Gastroesophageal sphincter (tissue), 4 donors: ENCODE measurements at regions not wholly inside any gene's neighbourhood (a gene's known extent, or its start where the extent isn't known, plus 50 kb on each side); places are given as distances from the start of the nearest gene placed in this dataset.
A peak's percentile ranks its signal among the peaks of the same experiment; 100 is the strongest.

Source experiments
- ATAC-seq: fragments of 150-250 bp; one replicate; pipeline ENCODE4 v1.9.1; 2016; ENCODE audit warnings: mild to moderate bottlenecking, moderate library complexity
- H3K27ac ChIP-seq, 4 donors: fragments of 200-600 bp; sonication (generic) in 3 of 4; 1 replicate in 3 of 4; 2 replicates in 1 of 4; pipeline ENCODE4 v1.5.1; 2016 to 2019
- H3K27me3 ChIP-seq: fragments of 200-600 bp; sonication (generic); one replicate; pipeline ENCODE4 v1.5.1; 2019
- H3K36me3 ChIP-seq, 2 donors: fragments of 200-600 bp; sonication (generic); one replicate each; pipeline ENCODE4 v1.5.1; 2019; ENCODE audit warnings: control low read depth in 1 of 2
- H3K4me1 ChIP-seq, 3 donors: fragments of 200-600 bp; sonication (generic); 1 replicate in 2 of 3; 2 replicates in 1 of 3; pipeline ENCODE4 v1.5.1; 2016 to 2019; ENCODE audit warnings: control low read depth in 2 of 3
- H3K4me3 ChIP-seq, 2 donors: fragments of 200-600 bp; sonication (generic); one replicate each; pipeline ENCODE4 v1.5.1; 2019; ENCODE audit warnings: mild to moderate bottlenecking in 1 of 2, moderate library complexity in 1 of 2
- H3K9me3 ChIP-seq, 3 donors: fragments of 200-600 bp; sonication (generic); one replicate each; pipeline ENCODE4 v1.5.1; 2017 to 2019; ENCODE audit warnings: control low read depth in 2 of 3
- CTCF ChIP-seq, 4 experiments: fragments of 200-600 bp in 2 of 4; fragments of 450-650 bp in 2 of 4; sonication (generic) in 1 of 4; IDR thresholded peaks; one replicate each; pipeline ENCODE4 v1.5.1; 2017 to 2019; ENCODE audit warnings: antibody characterized with exemption in 4 of 4, mild to moderate bottlenecking in 2 of 4, moderate library complexity in 2 of 4
- EP300 ChIP-seq: sonication (generic); formaldehyde crosslinking; IDR thresholded peaks from one replicate; pipeline ENCODE4 v1.6.1; 2017; ENCODE audit warnings: antibody characterized with exemption, mild to moderate bottlenecking
- POLR2A ChIP-seq, 2 donors: fragments of 450-650 bp; IDR thresholded peaks; one replicate each; pipeline ENCODE4 v1.6.1; 2017; ENCODE audit warnings: antibody characterized with exemption in 2 of 2, mild to moderate bottlenecking in 2 of 2, moderate library complexity in 1 of 2
- POLR2AphosphoS5 ChIP-seq: sonication (generic); formaldehyde crosslinking; IDR thresholded peaks from one replicate; pipeline ENCODE4 v1.6.1; 2017; ENCODE audit warnings: antibody characterized with exemption
- WGBS, 2 donors: methylation state at CpG; one replicate each; pipeline ENCODE4 v1.1.5; 2018; ENCODE audit warnings: low coverage in 1 of 2; 5-methylcytosine and 5-hydroxymethylcytosine counted together

GRCh38 chr15:94745371-94745770 lies 514.0 kb downstream of the MCTP2 start:
- Histone ChIP-seq H3K36me3 (no peaks in the 10 kb centered on the region), H3K4me1 (no peaks in the 10 kb centered on the region), H3K27ac (no peak overlapping the region), H3K4me3 (no peak overlapping the region), H3K9me3 (no peaks in the 10 kb centered on the region), H3K27me3 (peaks cover 7% of the 10 kb centered on the region)
- WGBS, 2 donors = 75 to 89% methylated on average over 3 to 7 of the region's 7 CpGs
- TF ChIP-seq EP300 (no peak), POLR2A (IDR thresholded peaks at IDR 0.05) (no peak), CTCF (IDR thresholded peaks at IDR 0.05) (no peak)
- no peak for ATAC-seq

GRCh38 chr15:94747510-94747909 lies 516.1 kb downstream of the MCTP2 start:
- no peaks in the 10 kb centered on the region for H3K36me3 ChIP-seq
- WGBS, 2 donors = 61 to 93% methylated on average over 3 of the region's 3 CpGs
- no peak for ATAC-seq
- no peaks in the 10 kb centered on the region for H3K4me1 ChIP-seq
- H3K9me3 ChIP-seq = no peaks in the 10 kb centered on the region
- H3K27me3 ChIP-seq = peaks cover 7% of the 10 kb centered on the region
- TF ChIP-seq POLR2AphosphoS5 (no peak), CTCF (IDR thresholded peaks at IDR 0.05) (no peak)
- H3K27ac ChIP-seq = no peak overlapping the region
- H3K4me3 ChIP-seq = no peak overlapping the region

- peak; percentile 41 for ATAC-seq
- Histone ChIP-seq H3K36me3 (no peaks in the 10 kb centered on the region), H3K27ac (no peak overlapping the region), H3K4me1 (no peaks in the 10 kb centered on the region), H3K4me3 (no peak overlapping the region), H3K27me3 (no peaks in the 10 kb centered on the region), H3K9me3 (no peaks in the 10 kb centered on the region)
- WGBS, 2 donors = 46% methylated on average over 2 of the region's 5 CpGs; no CpG with 5 or more reads in 1 of the 2 donors
- TF ChIP-seq EP300 (no peak), POLR2A (IDR thresholded peaks at IDR 0.05) (no peak), CTCF (IDR thresholded peaks at IDR 0.05) (no peak), POLR2AphosphoS5 (no peak)
Observed at GRCh38 chr15:94749811-94750617, 518.7 kb downstream of the MCTP2 start.

- no peak for TF ChIP-seq POLR2AphosphoS5
- TF ChIP-seq CTCF (IDR thresholded peaks at IDR 0.05) = no peak
- no peak for TF ChIP-seq POLR2A (IDR thresholded peaks at IDR 0.05)
- TF ChIP-seq EP300 = no peak
- WGBS, 2 donors = 100% methylated on average over 1 to 2 of the region's 2 CpGs
- Histone ChIP-seq H3K27ac (no peak overlapping the region), H3K4me3 (no peak overlapping the region), H3K36me3 (no peaks in the 10 kb centered on the region), H3K27me3 (no peaks in the 10 kb centered on the region), H3K4me1 (no peaks in the 10 kb centered on the region), H3K9me3 (no peaks in the 10 kb centered on the region)
- ATAC-seq = no peak
Observed at GRCh38 chr15:94760348-94760747, 529.0 kb downstream of the MCTP2 start.

GRCh38 chr15:94761574-94761973 lies 530.2 kb downstream of the MCTP2 start:
- H3K9me3 ChIP-seq = no peaks in the 10 kb centered on the region
- H3K27ac ChIP-seq = no peak overlapping the region
- WGBS, 2 donors = 83 to 100% methylated on average over 1 of the region's 1 CpG
- H3K4me1 ChIP-seq = no peaks in the 10 kb centered on the region
- TF ChIP-seq POLR2AphosphoS5 = no peak
- TF ChIP-seq POLR2A (IDR thresholded peaks at IDR 0.05) = no peak
- no peak for TF ChIP-seq CTCF (IDR thresholded peaks at IDR 0.05)
- TF ChIP-seq EP300 = no peak
- no peaks in the 10 kb centered on the region for H3K27me3 ChIP-seq
- no peak overlapping the region for H3K4me3 ChIP-seq
- no peaks in the 10 kb centered on the region for H3K36me3 ChIP-seq
- no peak for ATAC-seq
